Caco-2 (cell line): ENCODE measurements at regions not wholly inside any gene's neighbourhood (a gene's known extent, or its start where the extent isn't known, plus 50 kb on each side); places are given as distances from the start of the nearest gene placed in this dataset.

Experiments
- BruUV-seq: library from RNA; stranded (reverse); fragments of 400-500 nt; replicated peaks from 2 replicates; lab custom pipeline; 2021; lab: Mats Ljungman, UMichigan
- CTCF ChIA-PET: fragments of 300-600 bp; sonication (Branson Sonifier 250); formaldehyde crosslinking; loops from one replicate; lab custom pipeline; 2022; ENCODE audit warnings: antibody characterized with exemption; lab: Charles Lee
- POLR2A ChIA-PET: fragments of 300-600 bp; sonication (Branson Sonifier 250); formaldehyde crosslinking; loops from one replicate; lab custom pipeline; 2022; ENCODE audit warnings: antibody characterized with exemption; lab: Charles Lee
- DNase-seq, 2 experiments: peaks; one replicate each; pipeline versions ENCODE4 v3.0.0 to v3.0.0-alpha.2; 2020 to 2022
- H3K27me3 ChIP-seq: replicated peaks from 2 replicates; pipeline ENCODE4 v1.6.0; 2011; ENCODE audit warnings: low read length; ENCODE audit not compliant: control insufficient read depth, insufficient read depth
- H3K36me3 ChIP-seq: 2 replicates; pipeline ENCODE4 v1.5.1; 2011; ENCODE audit warnings: low read length; ENCODE audit not compliant: control insufficient read depth, insufficient read depth
- H3K4me1 ChIP-seq: fragments of 250-450 bp; sonication (Bioruptor Pico); 2 replicates; pipeline ENCODE4 v1.5.1; 2020; ENCODE audit warnings: mild to moderate bottlenecking
- H3K4me3 ChIP-seq: 2 replicates; pipeline ENCODE4 v1.5.1; 2011; ENCODE audit warnings: low read depth, mild to moderate bottlenecking, control low read depth, low read length
- H3K9me3 ChIP-seq: fragments of 250-450 bp; sonication (Bioruptor Pico); 2 replicates; pipeline ENCODE4 v1.5.1; 2020; ENCODE audit warnings: mild to moderate bottlenecking, moderate library complexity
- H3K27ac Mint-ChIP-seq: one replicate; pipeline ENCODE4 v1.8.0; 2022; ENCODE audit warnings: mixed read lengths; ENCODE audit not compliant: unreplicated experiment
- H3K27me3 Mint-ChIP-seq: one replicate; pipeline ENCODE4 v1.8.0; 2022; ENCODE audit warnings: mixed read lengths; ENCODE audit not compliant: insufficient read depth, unreplicated experiment
- H3K36me3 Mint-ChIP-seq: one replicate; pipeline ENCODE4 v1.8.0; 2022; ENCODE audit warnings: mild to moderate bottlenecking, mixed read lengths; ENCODE audit not compliant: insufficient read depth, unreplicated experiment
- H3K4me1 Mint-ChIP-seq: one replicate; pipeline ENCODE4 v1.8.0; 2022; ENCODE audit warnings: low read depth, mixed read lengths; ENCODE audit not compliant: unreplicated experiment
- H3K4me3 Mint-ChIP-seq: one replicate; pipeline ENCODE4 v1.8.0; 2022; ENCODE audit warnings: mild to moderate bottlenecking, moderate library complexity, mixed read lengths; ENCODE audit not compliant: unreplicated experiment
- H3K9me3 Mint-ChIP-seq: one replicate; pipeline ENCODE4 v1.8.0; 2022; ENCODE audit warnings: mixed read lengths; ENCODE audit not compliant: unreplicated experiment
- CTCF ChIP-seq, 2 experiments: fragments of 200-600 bp in 1 of 2; IDR thresholded peaks; 1 replicate in 1 of 2; 2 replicates in 1 of 2; pipeline versions ENCODE4 v1.5.1 to v1.8.0; 2011 to 2022; ENCODE audit warnings: antibody characterized with exemption in 1 of 2, control low read depth in 1 of 2, inconsistent platforms in 1 of 2, low read depth in 1 of 2, low read length in 1 of 2, mild to moderate bottlenecking in 1 of 2, moderate library complexity in 1 of 2; ENCODE audit not compliant: insufficient read depth in 1 of 2, severe bottlenecking in 1 of 2, unreplicated experiment in 1 of 2
- intact Hi-C: fragments of 100-400 bp; cut with micrococcal nuclease; formaldehyde crosslinking; loops from one replicate; pipeline ENCODE4 v1.10.0; 2022; ENCODE audit not compliant: unreplicated experiment

DNA sequence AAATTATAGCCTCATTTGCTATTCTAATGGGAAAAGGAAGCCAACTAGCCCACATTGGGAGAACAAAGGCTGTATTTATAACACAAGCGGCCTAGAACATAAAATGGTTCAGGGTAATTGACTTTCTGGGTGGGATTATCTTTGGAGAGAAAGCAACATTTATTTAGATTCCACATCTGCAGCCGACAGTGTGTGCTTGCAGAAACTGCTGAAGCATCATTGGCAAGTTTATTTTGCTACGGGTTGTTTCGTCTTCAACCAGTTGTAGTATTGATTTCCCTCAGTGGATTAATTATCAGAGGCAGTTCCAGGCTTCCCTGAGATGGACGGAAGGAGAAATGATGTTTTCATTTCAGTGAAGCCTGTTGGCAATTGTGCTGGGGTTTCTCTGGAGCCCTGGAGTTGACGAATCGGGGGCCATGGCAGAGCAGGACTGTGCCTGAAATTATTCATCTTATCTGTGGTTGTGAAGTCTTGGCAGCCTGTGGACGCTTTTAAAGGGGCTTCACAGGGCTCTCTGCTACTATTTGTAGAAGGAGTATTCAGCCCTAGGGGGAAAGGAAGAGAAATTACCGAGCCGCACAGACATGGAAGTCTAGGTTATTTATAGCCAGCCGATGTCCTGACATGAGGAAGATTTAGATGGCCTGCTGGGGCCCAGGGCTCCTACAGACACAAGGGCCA, 290.6 kb upstream of the IRX4 start:
- ChIA-PET CTCF (no interaction called here), POLR2A (no interaction called here)
- no peak for DNase-seq
- BruUV-seq, result no TSS peak
- no peaks in the 10 kb centered on the region for H3K27me3 ChIP-seq
- no peak for TF ChIP-seq CTCF (IDR thresholded peaks at IDR 0.05; ENCODE audit: insufficient read depth in 1 of 2, low read depth in 1 of 2, low read length in 1 of 2, severe bottlenecking in 1 of 2, unreplicated experiment in 1 of 2)
- Mint-ChIP-seq H3K36me3 (no peaks in the 10 kb centered on the region), H3K27me3 (peaks cover 9% of the 10 kb centered on the region), H3K27ac (no peak overlapping the region), H3K4me3 (no peak overlapping the region), H3K4me1 (no peaks in the 10 kb centered on the region), H3K9me3 (no peaks in the 10 kb centered on the region)
- H3K9me3 ChIP-seq, result no peaks in the 10 kb centered on the region
- H3K36me3 ChIP-seq, result no peaks in the 10 kb centered on the region
- H3K4me3 ChIP-seq, result no peak overlapping the region
- intact Hi-C loops, result no loop called here
- no peaks in the 10 kb centered on the region for H3K4me1 ChIP-seq

- H3K36me3 Mint-ChIP-seq, result no peaks in the 10 kb centered on the region
- Histone ChIP-seq H3K4me1 (no peaks in the 10 kb centered on the region), H3K4me3 (no peak overlapping the region), H3K27me3 (no peaks in the 10 kb centered on the region), H3K36me3 (no peaks in the 10 kb centered on the region), H3K9me3 (no peaks in the 10 kb centered on the region)
- H3K9me3 Mint-ChIP-seq, result no peaks in the 10 kb centered on the region
- no peak for TF ChIP-seq CTCF (IDR thresholded peaks at IDR 0.05; ENCODE audit: insufficient read depth in 1 of 2, low read depth in 1 of 2, low read length in 1 of 2, severe bottlenecking in 1 of 2, unreplicated experiment in 1 of 2)
- no peak overlapping the region for H3K27ac Mint-ChIP-seq
- peaks cover 9% of the 10 kb centered on the region for H3K27me3 Mint-ChIP-seq
- DNase-seq, result no peak
- BruUV-seq, result no TSS peak
- POLR2A ChIA-PET, result no interaction called here
- H3K4me3 Mint-ChIP-seq, result no peak overlapping the region
- CTCF ChIA-PET, result no interaction called here
- no peaks in the 10 kb centered on the region for H3K4me1 Mint-ChIP-seq
- intact Hi-C loops, result no loop called here
Measured at GRCh38 chr5:2172471-2172870, 289.7 kb upstream of the IRX4 start.

DNA sequence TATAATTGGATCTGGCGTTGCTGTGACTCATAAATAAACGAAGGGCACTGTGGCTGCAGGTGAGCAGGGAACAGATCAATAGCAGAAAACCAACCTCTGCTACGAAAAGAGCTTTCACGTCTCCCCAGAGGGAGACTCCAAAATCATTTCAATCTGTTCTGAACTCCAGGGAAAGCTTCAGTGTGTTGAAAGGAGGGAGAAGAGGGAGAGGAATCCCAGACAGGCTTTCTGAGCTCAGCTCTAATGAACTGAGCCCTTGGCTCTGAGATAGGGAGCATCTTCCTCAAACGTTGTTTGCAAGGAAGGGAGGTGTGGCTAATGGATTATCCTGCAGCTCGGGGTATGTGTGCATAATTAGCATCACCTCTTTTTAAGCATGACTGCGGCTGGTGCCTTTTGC, 288.0 kb upstream of the IRX4 start:
- ChIA-PET CTCF (no interaction called here), POLR2A (no interaction called here)
- Histone ChIP-seq H3K4me1 (no peaks in the 10 kb centered on the region), H3K27me3 (no peaks in the 10 kb centered on the region), H3K36me3 (no peaks in the 10 kb centered on the region), H3K4me3 (no peak overlapping the region), H3K9me3 (no peaks in the 10 kb centered on the region)
- Mint-ChIP-seq H3K9me3 (no peaks in the 10 kb centered on the region), H3K27ac (no peak overlapping the region), H3K27me3 (peaks cover 9% of the 10 kb centered on the region), H3K4me1 (no peaks in the 10 kb centered on the region), H3K36me3 (no peaks in the 10 kb centered on the region), H3K4me3 (no peak overlapping the region)
- DNase-seq, result no peak
- TF ChIP-seq CTCF (IDR thresholded peaks at IDR 0.05; ENCODE audit: insufficient read depth in 1 of 2, low read depth in 1 of 2, low read length in 1 of 2, severe bottlenecking in 1 of 2, unreplicated experiment in 1 of 2), result no peak
- no TSS peak for BruUV-seq
- intact Hi-C loops, result no loop called here
